Esophagus muscularis mucosa (tissue), 3 donors: ENCODE measurements at regions not wholly inside any gene's neighbourhood (a gene's known extent, or its start where the extent isn't known, plus 50 kb on each side); places are given as distances from the start of the nearest gene placed in this dataset.

ENCODE experiments used
- CTCF ChIP-seq, 3 experiments: fragments of 200-600 bp in 2 of 3; fragments of 450-650 bp in 1 of 3; sonication (generic) in 2 of 3; IDR thresholded peaks; one replicate each; pipeline ENCODE4 v1.5.1; 2017 to 2019; ENCODE audit warnings: antibody characterized with exemption in 3 of 3, mild to moderate bottlenecking in 2 of 3, moderate library complexity in 1 of 3
- POLR2A ChIP-seq: fragments of 450-650 bp; IDR thresholded peaks from one replicate; pipeline ENCODE4 v1.6.1; 2017; ENCODE audit warnings: antibody characterized with exemption, moderate library complexity, mild to moderate bottlenecking, low read depth

- TF ChIP-seq CTCF (IDR thresholded peaks at IDR 0.05) (no peak), POLR2A (no peak)
Measured at GRCh38 chr16:6032438-6032837, 934.8 kb upstream of the EEF2KMT start.
